ENCODE measurements at regions not wholly inside any gene's neighbourhood (a gene's known extent, or its start where the extent isn't known, plus 50 kb on each side); places are given as distances from the start of the nearest gene placed in this dataset.

DNA sequence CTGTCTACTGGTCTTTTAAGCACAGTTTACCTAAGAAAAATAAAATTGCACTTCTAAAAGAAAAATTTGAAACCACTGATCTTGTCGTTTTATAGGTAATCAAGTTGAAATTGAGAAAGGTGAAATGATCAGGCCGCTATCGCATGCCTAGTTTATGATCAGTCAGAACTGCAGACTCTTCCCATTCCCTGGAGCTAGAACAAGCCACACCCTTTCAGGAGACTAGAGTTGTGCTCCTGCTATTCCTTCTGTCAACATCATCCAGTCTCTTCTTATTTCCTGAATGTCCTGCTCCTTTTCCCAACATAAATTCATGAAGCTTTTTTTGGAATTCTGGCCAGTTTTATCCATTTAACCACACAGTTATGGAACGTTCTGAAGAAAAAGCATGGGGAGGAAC is 135.1 kb downstream of the SLC7A11 start:
- TF ChIP-seq, protein P1, sequence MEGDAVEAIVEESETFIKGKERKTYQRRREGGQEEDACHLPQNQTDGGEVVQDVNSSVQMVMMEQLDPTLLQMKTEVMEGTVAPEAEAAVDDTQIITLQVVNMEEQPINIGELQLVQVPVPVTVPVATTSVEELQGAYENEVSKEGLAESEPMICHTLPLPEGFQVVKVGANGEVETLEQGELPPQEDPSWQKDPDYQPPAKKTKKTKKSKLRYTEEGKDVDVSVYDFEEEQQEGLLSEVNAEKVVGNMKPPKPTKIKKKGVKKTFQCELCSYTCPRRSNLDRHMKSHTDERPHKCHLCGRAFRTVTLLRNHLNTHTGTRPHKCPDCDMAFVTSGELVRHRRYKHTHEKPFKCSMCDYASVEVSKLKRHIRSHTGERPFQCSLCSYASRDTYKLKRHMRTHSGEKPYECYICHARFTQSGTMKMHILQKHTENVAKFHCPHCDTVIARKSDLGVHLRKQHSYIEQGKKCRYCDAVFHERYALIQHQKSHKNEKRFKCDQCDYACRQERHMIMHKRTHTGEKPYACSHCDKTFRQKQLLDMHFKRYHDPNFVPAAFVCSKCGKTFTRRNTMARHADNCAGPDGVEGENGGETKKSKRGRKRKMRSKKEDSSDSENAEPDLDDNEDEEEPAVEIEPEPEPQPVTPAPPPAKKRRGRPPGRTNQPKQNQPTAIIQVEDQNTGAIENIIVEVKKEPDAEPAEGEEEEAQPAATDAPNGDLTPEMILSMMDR (IDR thresholded peaks at IDR 0.05; ENCODE audit: extremely low read depth in 1 of 2, insufficient read depth in 1 of 2, low read depth in 1 of 2, low read length in 2 of 2), result no peak
- TF ChIP-seq MAX (IDR thresholded peaks at IDR 0.05; ENCODE audit: insufficient read depth, insufficient read length) (no peak), EZH2 (IDR thresholded peaks at IDR 0.05; ENCODE audit: borderline replicate concordance, low read depth, low read length, severe bottlenecking) (no peak), GATA2 (IDR thresholded peaks at IDR 0.05; ENCODE audit: insufficient read depth, insufficient read length, low read depth, low read length) (no peak), POLR2AphosphoS5 (IDR thresholded peaks at IDR 0.05; ENCODE audit: insufficient read depth, low read depth, low read length) (no peak)

All from endothelial cell of umbilical vein (primary cell).